ENCODE measurements at regions not wholly inside any gene's neighbourhood (a gene's known extent, or its start where the extent isn't known, plus 50 kb on each side); places are given as distances from the start of the nearest gene placed in this dataset.
"Not testable (repeated sequence)": the region's sequence is repeated elsewhere in the genome, so short reads cannot be mapped to it uniquely, and the experiment has no call there.

- peak; percentile 32 for DNase-seq
Observed at GRCh38 chrX:84865113-84865512, 138.6 kb upstream of the APOOL start.

GRCh38 chrX:84870281-84870680 lies 133.4 kb upstream of the APOOL start:
- DNase-seq, result not testable (repeated sequence)

GRCh38 chrX:84872160-84872771 lies 131.4 kb upstream of the APOOL start:
- DNase-seq, result not testable (repeated sequence)

- no peak for DNase-seq
Observed at GRCh38 chrX:84873176-84873575, 130.5 kb upstream of the APOOL start.

- DNase-seq, result no peak
Observed at GRCh38 chrX:84876876-84877275, 126.8 kb upstream of the APOOL start.

- DNase-seq, result no peak
Observed at GRCh38 chrX:84893897-84894296, 109.8 kb upstream of the APOOL start.

- DNase-seq, result peak; percentile 4
Observed at GRCh38 chrX:84907324-84907968, 96.2 kb upstream of the APOOL start.

- DNase-seq, result no peak
Observed at GRCh38 chrX:84909151-84909550, 94.5 kb upstream of the APOOL start.

GRCh38 chrX:84924624-84925023 lies 79.1 kb upstream of the APOOL start:
- DNase-seq, result no peak

GRCh38 chrX:84932814-84933213 lies 70.9 kb upstream of the APOOL start:
- no peak for DNase-seq

GRCh38 chrX:84933956-84934556 lies 69.6 kb upstream of the APOOL start:
- no peak for DNase-seq

All from fibroblast of skin of scalp (primary cell).